HTR-8/SVneo (cell line): ENCODE measurements at regions not wholly inside any gene's neighbourhood (a gene's known extent, or its start where the extent isn't known, plus 50 kb on each side); places are given as distances from the start of the nearest gene placed in this dataset.
A peak's percentile ranks its signal among the peaks of the same experiment; 100 is the strongest.
"Not testable (repeated sequence)": the region's sequence is repeated elsewhere in the genome, so short reads cannot be mapped to it uniquely, and the experiment has no call there.

Experiments
- DNase-seq: peaks from one replicate; pipeline ENCODE4 v3.0.0; 2011; ENCODE audit warnings: low spot score, mixed read lengths; ENCODE audit not compliant: insufficient read length
- FAIRE-seq: peaks from 2 replicates; lab custom pipeline; 2011; peaks lifted over from hg19 to GRCh38; lab: Jason Lieb, UNC

DNA sequence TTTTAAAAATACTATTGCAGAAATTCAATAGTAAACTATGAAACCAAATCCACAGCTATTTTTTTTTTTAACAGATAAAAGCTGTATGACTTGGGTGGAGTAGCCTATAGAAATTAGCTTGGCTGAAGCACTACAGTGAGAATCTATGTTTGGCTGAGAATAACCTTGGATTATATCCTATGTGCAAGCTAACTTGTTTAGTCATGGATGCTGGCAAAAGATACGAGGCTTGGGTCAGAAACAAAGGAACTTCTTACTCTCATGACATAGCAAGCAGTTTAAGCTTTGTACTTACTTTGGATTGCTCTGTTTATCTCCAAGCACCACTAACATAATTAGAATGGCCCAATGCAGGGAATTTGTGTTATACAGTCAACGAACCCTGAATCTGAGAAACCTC, 119.2 kb upstream of the GRID2 start:
- DNase-seq (no peak), FAIRE-seq (no peak)

DNA sequence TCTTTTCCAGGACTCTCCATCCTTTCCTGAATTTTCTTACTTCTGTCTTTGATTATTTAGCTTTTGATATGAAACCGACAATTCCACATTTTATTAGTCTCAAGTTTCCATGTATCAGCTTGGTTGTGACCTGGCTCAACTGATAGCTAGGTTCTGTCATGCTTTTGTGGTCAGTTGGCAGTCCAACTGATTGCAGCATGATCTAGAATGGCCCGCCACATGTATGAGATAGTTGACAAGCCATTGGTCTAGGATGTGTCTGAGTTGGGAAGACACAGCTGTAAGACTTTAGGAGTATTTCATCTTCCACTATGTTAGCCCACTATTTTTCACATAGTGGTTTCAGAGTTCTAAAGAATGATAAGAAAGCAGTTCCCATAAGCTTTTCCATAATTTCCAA, 117.5 kb upstream of the GRID2 start:
- DNase-seq (no peak), FAIRE-seq (no peak)

DNA sequence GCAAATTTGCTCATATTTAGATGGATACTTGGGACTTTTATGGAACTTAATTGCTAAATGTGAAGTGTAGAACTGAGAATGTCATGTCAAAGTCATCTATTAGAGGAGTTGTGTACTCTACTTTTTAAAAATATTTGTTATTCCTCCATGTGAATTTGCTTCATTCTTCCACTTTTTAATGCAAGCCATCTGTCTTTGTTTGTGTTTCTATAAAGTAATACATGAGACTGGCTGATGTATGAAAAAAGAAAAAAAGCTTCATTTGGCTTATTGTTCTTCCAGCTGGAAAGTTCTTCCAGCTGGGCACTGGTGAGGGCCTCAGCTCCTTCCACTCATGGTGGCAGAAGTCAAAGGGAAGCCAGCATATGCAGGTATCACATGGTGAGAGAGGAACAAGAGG, 114.6 kb upstream of the GRID2 start:
- DNase-seq: no peak
- FAIRE-seq: no peak

DNA sequence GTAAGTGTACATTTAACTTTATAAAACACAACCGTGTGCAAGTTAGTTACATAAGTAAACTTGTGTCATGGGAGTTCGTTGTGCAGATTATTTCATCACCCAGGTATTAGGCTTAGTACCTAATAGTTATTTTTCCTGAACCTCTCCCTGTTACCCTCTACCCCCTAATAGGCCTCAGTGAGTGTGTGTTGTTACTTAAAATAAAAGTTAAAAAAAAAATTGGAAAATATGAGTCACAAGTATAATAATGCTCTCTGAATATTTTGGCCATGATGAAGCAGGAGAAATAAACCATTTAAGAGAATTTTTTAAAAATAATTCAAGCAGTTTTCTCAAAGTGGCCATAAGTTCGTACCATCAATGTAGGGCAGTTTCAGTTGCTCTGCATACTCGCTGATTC, 105.1 kb upstream of the GRID2 start:
- no peak for DNase-seq
- FAIRE-seq: no peak

DNA sequence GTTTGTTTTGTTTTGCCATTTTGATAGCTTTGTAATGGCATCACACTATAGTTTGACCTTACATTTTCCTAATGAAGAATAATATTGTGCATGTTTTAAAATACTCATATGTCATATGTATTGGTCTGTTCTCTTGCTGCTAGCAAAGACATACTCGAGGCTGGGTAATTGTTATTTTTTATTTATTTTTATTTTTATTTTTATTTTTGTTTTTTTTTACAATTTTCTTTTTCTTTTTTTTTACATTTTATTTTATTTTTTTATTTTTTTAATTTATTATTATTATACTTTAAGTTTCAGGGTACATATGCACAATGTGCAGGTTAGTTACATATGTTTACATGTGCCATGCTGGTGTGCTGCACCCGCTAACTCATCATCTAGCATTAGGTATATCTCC, 104.6 kb upstream of the GRID2 start:
- FAIRE-seq: no peak
- DNase-seq: no peak

DNA sequence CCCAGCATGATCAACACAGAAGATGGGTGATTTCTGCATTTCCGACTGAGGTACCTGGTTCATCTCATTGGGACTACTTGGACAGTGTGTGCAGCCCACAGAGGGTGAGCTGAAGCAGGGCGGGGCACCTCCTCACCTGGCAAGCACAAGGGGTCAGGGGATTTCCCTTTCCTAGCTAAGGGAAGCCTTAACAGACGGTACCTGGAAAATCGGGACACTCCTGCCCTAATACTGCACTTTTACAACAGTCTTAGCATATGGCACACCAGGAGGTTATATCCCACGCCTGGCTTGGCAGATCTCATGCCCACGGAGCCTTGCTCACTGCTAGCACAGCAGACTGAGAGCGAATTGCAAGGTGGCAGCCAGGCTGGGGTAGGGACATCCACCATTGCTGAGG, 92.9 kb upstream of the GRID2 start:
- no peak for FAIRE-seq
- no peak for DNase-seq

DNA sequence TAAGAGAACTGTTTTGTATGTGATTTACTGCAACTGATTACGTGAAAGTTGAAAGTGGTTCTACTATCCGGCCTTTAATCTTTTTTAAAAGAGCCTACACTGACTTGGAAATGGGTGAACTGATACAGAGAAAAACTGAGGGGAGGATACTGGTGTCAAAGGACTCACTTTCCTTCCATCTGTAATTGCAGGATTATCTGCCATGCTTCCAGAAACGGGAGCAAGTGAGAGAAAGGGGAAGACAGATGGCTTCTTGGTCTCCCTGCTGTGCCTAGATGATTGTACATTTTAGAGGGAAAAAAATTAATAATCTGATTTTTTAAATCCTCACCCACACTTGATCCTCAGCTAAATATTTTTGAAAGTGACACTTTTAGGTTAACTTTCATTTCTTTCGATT, 88.3 kb upstream of the GRID2 start:
- FAIRE-seq (no peak), DNase-seq (no peak)

DNA sequence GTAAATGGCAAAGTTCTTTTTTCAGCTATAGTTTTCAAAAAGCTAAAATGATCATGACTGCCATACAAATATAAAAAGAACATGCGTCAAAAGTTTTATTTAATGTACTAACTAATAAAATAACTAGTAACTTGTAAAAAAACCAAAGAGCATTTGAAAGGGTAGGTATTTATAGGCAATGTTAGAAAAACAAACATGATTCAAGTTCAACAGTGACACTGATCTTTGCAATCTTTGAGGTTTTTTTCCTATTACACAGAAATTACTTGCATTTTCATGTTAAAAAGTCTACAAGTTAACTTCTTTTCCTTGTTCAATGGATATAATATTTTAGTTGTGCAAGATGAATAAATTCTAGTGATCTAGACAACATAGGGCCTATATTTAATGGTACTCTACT, 72.3 kb upstream of the GRID2 start:
- DNase-seq: no peak
- FAIRE-seq: no peak

DNA sequence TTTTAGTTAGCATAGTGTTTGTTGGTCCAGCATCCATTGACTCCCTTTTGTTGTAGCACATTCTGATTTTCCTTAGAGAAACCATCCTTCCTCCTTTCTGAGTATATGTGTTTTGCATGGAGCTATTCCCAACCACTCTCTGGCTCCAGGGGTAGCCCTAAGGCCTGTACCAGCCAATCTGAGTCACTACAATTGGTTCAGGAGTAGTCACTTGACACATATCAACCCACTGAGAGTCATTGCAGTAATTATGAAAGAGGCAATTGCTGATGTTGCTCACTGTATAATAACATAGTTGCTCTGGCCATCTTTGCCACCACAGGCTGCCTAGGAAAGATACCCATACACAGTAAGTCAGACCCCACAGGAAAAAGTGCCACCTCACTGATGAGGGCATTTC, 71.2 kb upstream of the GRID2 start:
- DNase-seq (no peak), FAIRE-seq (no peak)

DNA sequence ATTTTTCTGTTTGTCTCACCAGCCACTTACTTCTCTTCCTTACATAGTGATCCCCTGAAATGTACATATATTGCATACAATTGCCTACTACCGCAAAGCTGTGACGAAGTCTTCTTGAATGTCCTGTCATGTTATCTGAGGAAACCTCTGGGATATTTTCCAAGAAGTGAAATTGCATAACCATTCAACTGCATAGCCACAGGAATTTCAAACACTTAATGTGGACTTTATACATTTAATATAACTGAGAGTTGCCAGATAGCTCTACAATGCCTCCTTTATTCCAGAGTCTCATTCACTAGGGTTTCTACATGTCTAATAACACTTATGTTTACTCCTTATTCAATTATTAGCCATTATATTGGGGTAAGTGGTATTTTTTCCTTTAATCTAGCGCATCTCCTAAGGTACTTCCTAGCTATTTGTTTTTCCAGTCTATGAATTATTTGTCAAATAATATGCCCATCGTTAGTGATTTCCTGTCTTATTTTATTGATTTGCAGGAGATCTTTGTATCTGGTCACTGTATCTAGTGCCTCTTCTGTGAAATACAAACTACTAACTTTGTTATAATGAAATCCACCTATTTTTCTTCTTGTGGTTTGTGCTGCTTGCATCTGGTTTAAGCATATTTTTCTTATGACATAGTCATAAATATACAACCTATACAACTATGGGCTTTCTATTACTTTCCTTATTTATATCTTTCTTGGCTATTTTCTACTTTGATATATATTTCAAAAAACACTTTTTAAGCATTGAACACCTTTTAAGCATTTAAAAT, 69.2 kb upstream of the GRID2 start:
- DNase-seq (peak; percentile 33), FAIRE-seq (no peak)

DNA sequence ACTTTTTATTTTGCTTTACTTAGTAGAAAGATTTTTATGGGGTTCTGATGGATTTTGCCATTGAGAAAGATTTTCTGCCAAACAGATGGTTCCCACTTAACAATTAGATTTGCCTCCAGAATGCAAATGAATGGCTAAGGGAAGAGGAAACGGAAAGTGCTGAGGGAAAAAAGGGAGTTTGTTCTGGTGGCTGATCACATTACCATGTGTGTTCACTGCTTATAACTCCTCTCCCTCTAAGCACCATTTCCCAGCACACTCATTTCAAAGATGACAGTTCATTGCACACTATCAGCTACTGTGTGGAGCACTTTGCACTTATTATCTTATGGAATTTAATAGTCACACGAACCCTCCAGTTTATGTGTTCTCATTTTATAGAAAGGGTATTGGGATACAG, 68.0 kb upstream of the GRID2 start:
- FAIRE-seq: no peak
- no peak for DNase-seq

DNA sequence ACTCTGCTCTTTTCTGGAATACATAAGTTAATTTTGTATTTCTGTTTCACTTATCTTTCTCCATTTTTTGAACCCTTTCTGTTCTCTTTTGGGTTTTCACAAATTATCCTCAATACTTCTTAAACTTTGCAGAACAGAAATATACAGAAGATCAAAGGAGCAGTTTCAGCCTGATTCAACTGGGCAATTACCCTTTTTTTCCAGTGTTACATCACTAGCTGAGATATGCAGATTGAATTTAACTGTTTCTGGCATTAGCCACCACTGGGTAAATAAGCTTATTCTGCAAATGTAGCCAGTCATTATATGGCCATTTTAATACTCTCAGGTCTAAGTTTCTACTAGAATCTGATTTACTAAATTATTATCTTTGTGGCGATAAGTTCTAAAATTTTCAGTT, 66.9 kb upstream of the GRID2 start:
- DNase-seq (no peak), FAIRE-seq (no peak)

DNA sequence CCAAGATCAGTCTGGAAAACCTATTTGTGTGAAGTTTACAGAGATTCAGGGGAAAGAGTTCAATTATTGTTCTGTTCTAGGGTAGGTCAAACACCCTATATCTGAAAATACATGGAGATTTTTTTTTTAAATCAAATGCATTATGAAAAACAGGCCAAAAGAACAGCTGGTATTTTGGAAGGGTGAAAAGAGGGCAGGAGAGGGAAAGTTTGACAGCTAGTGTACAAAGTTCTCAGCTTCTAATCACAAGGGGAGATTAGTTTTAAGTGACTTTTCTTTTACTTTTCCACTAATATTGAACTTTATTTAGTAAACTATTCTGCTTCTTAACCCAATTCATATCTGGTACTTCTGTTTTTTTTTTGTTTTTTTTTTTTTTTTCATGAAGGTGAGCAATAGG, 66.2 kb upstream of the GRID2 start:
- FAIRE-seq (no peak), DNase-seq (no peak)

DNA sequence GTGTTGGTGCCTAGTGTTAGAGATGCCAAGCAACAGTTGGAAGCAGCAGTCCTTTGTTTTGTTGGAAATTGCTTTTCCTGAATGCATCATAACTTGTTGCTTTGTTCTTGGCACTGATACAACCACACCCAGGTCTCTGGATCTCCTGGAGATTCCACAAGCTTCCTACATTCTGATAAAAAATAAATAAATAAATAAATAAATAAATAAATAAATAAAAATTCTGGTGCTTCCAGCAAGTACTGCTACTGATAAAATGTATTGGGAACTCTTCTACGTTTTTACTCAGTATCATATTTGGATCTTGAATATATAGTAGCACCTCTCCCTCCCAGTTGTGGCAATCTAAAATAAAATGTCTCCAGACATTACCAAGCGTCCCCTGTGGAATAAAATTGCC, 62.7 kb upstream of the GRID2 start:
- DNase-seq (no peak), FAIRE-seq (no peak)

DNA sequence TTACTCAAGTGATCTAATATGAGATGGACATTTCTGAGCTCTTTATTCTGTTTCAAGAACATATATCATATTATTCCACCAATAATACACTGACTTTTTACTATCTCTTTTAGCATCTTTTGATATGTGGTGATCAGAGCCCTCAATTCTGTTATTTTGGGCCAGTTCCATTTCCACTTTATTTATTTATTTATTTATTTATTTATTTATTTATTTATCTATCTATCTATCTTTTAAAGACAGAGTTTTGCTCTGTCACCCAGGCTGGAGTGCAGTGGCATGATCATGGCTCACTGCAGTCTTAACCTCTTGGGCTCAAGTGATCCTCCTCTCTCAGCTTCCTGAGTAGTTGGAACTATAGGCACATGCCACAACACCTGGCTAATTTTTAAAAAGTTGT, 57.4 kb upstream of the GRID2 start:
- FAIRE-seq: no peak
- no peak for DNase-seq

DNA sequence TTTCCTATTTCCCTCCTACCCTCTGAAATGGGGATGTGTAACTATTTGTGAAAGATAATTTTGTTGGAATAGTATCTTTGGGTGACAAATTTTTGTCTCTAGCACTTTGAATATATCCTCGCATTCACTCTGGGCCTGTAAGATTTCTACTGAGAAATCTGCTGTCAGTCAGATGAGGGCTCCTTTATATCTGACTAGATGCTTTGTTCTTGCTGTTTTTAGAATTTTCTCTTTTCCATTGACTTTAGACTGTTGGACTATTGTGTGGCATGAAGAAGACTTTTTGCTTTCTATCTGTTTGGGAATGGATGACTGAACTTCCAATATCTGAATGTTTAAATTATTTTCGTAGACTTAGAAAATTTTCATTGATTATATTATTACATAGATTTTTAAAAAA, 54.2 kb upstream of the GRID2 start:
- FAIRE-seq (no peak), DNase-seq (no peak)

DNA sequence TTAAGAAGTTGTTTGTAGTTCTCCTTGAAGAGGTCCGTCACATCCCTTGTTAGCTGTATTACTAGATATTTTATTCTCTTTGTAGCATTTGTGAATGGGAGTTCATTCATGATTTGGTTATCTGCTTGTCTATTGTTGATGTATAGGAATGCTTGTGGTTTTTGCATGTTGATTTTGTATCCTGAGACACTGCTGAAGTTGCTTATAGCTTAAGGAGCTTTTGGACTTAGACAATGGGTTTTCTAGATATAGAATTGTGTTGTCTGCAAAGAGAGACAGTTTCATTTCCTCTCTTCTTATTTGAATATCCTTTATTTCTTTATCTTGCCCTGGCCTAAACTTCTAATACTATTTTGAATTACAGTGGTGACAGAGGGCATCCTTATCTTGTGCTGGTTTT, 52.1 kb upstream of the GRID2 start:
- FAIRE-seq (no peak), DNase-seq (no peak)

DNA sequence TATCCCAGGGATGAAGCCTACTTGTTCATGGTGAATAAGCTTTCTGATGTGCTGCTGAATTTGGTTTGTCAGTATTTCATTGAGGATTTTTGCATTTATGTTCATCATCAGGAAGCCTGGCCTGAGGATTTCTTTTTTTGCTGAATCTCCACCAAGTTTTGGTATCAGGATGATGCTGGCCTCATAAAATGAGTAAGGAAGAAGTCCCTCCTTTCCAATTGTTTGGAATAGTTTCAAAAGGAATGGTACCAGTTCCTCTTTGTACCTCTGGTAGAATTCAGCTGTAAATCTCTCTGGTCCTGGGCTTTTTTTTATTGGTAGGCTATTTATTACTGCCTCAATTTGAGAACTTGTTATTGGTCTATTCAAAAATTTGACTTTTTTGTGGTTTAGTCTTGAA, 51.4 kb upstream of the GRID2 start:
- not testable (repeated sequence) for FAIRE-seq, DNase-seq

DNA sequence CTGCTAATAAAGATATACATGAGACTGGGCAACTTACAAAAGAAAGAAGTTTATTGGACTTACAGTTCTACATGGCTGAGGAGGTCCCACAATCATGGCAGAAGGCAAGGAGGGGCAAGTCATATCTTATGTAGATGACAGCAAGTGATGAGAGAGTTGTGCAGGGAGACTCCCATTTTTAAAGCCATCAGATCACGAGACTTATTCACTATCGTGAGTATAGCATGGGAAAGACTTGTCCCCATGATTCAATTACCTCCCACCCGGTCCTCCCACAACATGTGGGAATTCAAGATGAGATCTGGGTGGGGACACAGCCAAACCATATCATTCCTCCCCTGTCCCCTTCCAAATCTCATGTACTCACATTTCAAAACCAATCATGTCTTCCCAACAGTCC, 50.9 kb upstream of the GRID2 start:
- no peak for FAIRE-seq
- DNase-seq: no peak

DNA sequence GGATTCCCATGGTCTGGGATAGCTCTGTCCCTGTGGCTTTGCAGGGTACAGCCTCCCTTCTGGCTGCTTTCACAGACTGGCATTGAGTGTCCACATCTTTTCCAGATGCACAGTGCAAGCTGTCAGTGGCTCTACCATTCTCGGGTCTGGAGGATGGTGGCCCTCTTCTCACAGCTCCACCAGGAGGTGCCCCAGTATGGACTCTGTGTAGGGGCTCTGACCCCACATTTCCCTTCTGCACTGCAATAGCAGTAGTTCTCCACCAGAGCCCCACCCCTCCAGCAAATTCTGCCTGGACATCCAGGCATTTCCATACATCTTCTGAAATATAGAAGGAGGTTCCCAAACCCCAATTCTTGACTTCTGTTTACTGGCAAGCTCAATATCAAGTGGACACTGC, 50.2 kb upstream of the GRID2 start:
- FAIRE-seq (no peak), DNase-seq (no peak)
